ENCODE measurements at regions not wholly inside any gene's neighbourhood (a gene's known extent, or its start where the extent isn't known, plus 50 kb on each side); places are given as distances from the start of the nearest gene placed in this dataset.

DNA sequence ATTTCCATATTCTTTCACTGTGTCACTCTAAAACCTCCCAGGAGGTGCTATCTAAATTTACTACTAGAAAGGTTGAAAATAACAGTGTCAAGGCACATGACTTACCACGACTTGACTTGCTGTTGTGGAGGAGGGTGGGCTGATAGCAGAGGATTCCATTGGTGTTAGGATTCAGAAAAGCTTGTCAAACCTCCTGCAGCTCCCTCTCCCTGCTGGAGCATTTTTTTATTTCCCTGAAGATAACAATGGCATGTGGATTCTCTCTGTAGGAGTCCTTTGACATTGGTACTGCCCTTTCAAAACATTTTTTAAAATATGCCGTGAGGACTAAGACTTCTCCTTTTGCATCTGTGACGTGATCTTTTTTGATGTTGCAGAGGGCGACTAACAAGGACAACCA is 696.9 kb upstream of the GYPC start:
- Histone ChIP-seq H3K56ac (ENCODE audit: extremely low read depth, insufficient read depth, low read length) (no peak overlapping the region), H2BK15ac (ENCODE audit: low read depth, low read length) (no peak overlapping the region), H2AFZ (replicated peaks; ENCODE audit: low read length, poor library complexity) (no peak overlapping the region), H4K8ac (ENCODE audit: low read depth in 2 of 2, low read length in 2 of 2) (no peak overlapping the region), H3K4me1 (ENCODE audit: control insufficient read depth, insufficient read depth, low read length) (no peaks in the 10 kb centered on the region), H4K20me1 (ENCODE audit: insufficient read depth, low read length) (no peaks in the 10 kb centered on the region), H3K27me3 (ENCODE audit: control insufficient read depth, insufficient read depth, low read length) (no peaks in the 10 kb centered on the region), H2BK20ac (ENCODE audit: low read depth, low read length) (no peak overlapping the region), H3K36me3 (ENCODE audit: control insufficient read depth, insufficient read depth, low read length) (no peaks in the 10 kb centered on the region), H2BK5ac (ENCODE audit: low read depth, low read length, poor library complexity, severe bottlenecking) (no peak overlapping the region), H4K91ac (ENCODE audit: insufficient read depth, low read depth, low read length) (no peak overlapping the region), H3K27ac (ENCODE audit: insufficient read depth, low read length) (no peak overlapping the region), H2AK9ac (replicated peaks; ENCODE audit: low read depth, low read length, poor library complexity) (no peak overlapping the region), H3K23ac (ENCODE audit: low read depth, low read length) (no peak overlapping the region), H3K4ac (ENCODE audit: low read depth, low read length) (no peak overlapping the region), H3K9me1 (ENCODE audit: insufficient read depth, low read length) (no peaks in the 10 kb centered on the region), H3K4me2 (ENCODE audit: low read depth, low read length) (no peak overlapping the region), H3K79me1 (ENCODE audit: low read depth in 1 of 2, low read length in 2 of 2) (no peaks in the 10 kb centered on the region), H3K18ac (ENCODE audit: low read depth, low read length) (no peak overlapping the region), H2BK120ac (ENCODE audit: low read depth, low read length) (no peak overlapping the region), H3K14ac (replicated peaks; ENCODE audit: low read depth, low read length) (no peak overlapping the region), H3K4me3 (ENCODE audit: insufficient read depth, low read depth, low read length) (no peak overlapping the region), H3K9me3 (ENCODE audit: control insufficient read depth, insufficient read depth, low read length) (peaks cover 7% of the 10 kb centered on the region; the same call in 1 of the 2 replicates), H3K9ac (ENCODE audit: low read depth, low read length) (no peak overlapping the region), H2AK5ac (ENCODE audit: low read depth, low read length) (no peak overlapping the region), H4K5ac (ENCODE audit: low read depth, low read length) (no peak overlapping the region)
- ChIA-PET POLR2A (ENCODE audit: unreplicated experiment) (no interaction called here), CTCF (no interaction called here)
- in situ Hi-C loops (cut with MboI; ENCODE audit: low sequenced_read_pairs) (no loop called here), dilution Hi-C loops (cut with HindIII; ENCODE audit: low sequenced_read_pairs, unreplicated experiment) (no loop called here), intact Hi-C loops (cut with micrococcal nuclease) (no loop called here)
- ATAC-seq (ENCODE audit: low read depth) (no peak), DNase-seq (no peak)
- no TSS peak for BruUV-seq (replicated peaks)
- TF ChIP-seq POLR2A (IDR thresholded peaks at IDR 0.05; ENCODE audit: low read depth, low read length) (no peak), CEBPB (IDR thresholded peaks at IDR 0.05; ENCODE audit: low read depth, low read length) (no peak), RAD21 (IDR thresholded peaks at IDR 0.05; ENCODE audit: low read length) (no peak), FOS (IDR thresholded peaks at IDR 0.05; ENCODE audit: low read depth, low read length) (no peak), MXI1 (IDR thresholded peaks at IDR 0.05; ENCODE audit: borderline replicate concordance, low read depth, low read length) (no peak), MAZ (IDR thresholded peaks at IDR 0.05; ENCODE audit: borderline replicate concordance, low read depth, low read length) (no peak), MAFK (IDR thresholded peaks at IDR 0.05; ENCODE audit: low read depth, low read length) (no peak), RCOR1 (IDR thresholded peaks at IDR 0.05; ENCODE audit: insufficient replicate concordance, low read length) (no peak), CHD1 (IDR thresholded peaks at IDR 0.05; ENCODE audit: low read depth, low read length) (no peak), NFE2L2 (IDR thresholded peaks at IDR 0.05; ENCODE audit: low read depth, low read length) (no peak), BHLHE40 (IDR thresholded peaks at IDR 0.05; ENCODE audit: low read depth, low read length) (no peak), RFX5 (IDR thresholded peaks at IDR 0.05; ENCODE audit: low read depth, low read length) (no peak), SMC3 (IDR thresholded peaks at IDR 0.05; ENCODE audit: low read depth, low read length) (no peak)
- TF ChIP-seq, protein P1, sequence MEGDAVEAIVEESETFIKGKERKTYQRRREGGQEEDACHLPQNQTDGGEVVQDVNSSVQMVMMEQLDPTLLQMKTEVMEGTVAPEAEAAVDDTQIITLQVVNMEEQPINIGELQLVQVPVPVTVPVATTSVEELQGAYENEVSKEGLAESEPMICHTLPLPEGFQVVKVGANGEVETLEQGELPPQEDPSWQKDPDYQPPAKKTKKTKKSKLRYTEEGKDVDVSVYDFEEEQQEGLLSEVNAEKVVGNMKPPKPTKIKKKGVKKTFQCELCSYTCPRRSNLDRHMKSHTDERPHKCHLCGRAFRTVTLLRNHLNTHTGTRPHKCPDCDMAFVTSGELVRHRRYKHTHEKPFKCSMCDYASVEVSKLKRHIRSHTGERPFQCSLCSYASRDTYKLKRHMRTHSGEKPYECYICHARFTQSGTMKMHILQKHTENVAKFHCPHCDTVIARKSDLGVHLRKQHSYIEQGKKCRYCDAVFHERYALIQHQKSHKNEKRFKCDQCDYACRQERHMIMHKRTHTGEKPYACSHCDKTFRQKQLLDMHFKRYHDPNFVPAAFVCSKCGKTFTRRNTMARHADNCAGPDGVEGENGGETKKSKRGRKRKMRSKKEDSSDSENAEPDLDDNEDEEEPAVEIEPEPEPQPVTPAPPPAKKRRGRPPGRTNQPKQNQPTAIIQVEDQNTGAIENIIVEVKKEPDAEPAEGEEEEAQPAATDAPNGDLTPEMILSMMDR (conservative IDR thresholded peaks at IDR 0.05; ENCODE audit: low read depth, low read length), result no peak
- TF ChIP-seq, protein P2, sequence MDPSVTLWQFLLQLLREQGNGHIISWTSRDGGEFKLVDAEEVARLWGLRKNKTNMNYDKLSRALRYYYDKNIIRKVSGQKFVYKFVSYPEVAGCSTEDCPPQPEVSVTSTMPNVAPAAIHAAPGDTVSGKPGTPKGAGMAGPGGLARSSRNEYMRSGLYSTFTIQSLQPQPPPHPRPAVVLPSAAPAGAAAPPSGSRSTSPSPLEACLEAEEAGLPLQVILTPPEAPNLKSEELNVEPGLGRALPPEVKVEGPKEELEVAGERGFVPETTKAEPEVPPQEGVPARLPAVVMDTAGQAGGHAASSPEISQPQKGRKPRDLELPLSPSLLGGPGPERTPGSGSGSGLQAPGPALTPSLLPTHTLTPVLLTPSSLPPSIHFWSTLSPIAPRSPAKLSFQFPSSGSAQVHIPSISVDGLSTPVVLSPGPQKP (IDR thresholded peaks at IDR 0.05; ENCODE audit: borderline replicate concordance, low read depth, low read length), result no peak
- TF ChIP-seq, protein P3, sequence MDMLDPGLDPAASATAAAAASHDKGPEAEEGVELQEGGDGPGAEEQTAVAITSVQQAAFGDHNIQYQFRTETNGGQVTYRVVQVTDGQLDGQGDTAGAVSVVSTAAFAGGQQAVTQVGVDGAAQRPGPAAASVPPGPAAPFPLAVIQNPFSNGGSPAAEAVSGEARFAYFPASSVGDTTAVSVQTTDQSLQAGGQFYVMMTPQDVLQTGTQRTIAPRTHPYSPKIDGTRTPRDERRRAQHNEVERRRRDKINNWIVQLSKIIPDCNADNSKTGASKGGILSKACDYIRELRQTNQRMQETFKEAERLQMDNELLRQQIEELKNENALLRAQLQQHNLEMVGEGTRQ (IDR thresholded peaks at IDR 0.05; ENCODE audit: low read depth, low read length), result no peak
- no CpG with 5 or more reads among the region's 4 CpGs for WGBS, 2 experiments (ENCODE audit: extremely low coverage in 2 of 2, insufficient read length in 1 of 2)

All from IMR-90 (cell line).